Sciatic nerve (tissue), 2 donors: ENCODE measurements at regions not wholly inside any gene's neighbourhood (a gene's known extent, or its start where the extent isn't known, plus 50 kb on each side); places are given as distances from the start of the nearest gene placed in this dataset.

Source experiments
- ATAC-seq: fragments of 200-7000 bp; cut with Tn5 transposase; one replicate; pipeline ENCODE4 v1.9.1; 2020; ENCODE audit warnings: mild to moderate bottlenecking, moderate library complexity
- DNase-seq: peaks from one replicate; pipeline ENCODE4 v3.0.0-alpha.2; 2020; ENCODE audit warnings: low spot score
- intact Hi-C: fragments of 100-400 bp; cut with DNase I; formaldehyde crosslinking; loops from one replicate; pipeline ENCODE4 v1.14.2; 2022
- donor health status: DM: no; HTN: no; CAD: no.
- donor health status: DM: no; HTN: no; CAD: no.

DNA sequence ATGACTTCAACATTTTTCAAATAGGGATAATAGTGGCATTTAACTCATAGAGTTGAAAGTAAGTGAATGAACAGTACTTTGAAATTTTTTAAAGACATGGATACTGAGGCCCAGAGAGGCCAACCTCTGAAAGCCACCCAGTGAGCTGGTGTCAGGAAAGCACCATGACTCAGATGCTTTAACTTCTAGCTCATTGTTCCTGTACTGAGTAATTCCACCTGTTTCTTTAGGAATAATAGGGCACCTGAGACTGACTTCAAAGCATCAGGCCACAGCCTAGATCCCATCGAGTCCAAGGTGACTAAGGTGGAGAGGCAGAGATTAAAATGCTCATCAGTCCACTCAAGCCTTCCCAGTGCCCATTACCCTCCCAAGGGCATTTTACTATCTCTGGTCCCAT lies 491.8 kb upstream of the TENM4 start:
- intact Hi-C loops = no loop called here
- ATAC-seq = no peak

DNA sequence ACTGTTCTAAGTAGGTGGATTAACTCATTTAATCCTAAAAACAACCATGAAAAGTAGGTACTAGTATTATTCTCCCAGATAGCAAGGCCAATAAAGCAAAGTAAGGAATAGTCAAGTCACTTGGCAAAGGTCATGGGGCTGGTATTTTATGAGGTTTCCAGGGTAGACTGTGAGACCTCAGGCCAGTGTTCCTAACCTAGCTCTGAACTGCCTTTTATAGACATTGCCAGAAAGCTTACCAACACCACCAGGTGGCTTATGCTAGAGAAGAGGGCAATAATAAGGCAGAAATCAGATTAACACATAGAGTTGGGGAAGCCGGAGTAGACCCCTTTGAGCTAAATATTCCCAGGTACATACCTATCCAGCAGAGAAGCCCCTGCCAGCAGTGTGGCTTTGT lies 490.9 kb upstream of the TENM4 start:
- intact Hi-C loops = no loop called here
- DNase-seq (no peak), ATAC-seq (no peak)

More for the DNA sequence above, 491.8 kb upstream of the TENM4 start:
- DNase-seq = no peak

DNA sequence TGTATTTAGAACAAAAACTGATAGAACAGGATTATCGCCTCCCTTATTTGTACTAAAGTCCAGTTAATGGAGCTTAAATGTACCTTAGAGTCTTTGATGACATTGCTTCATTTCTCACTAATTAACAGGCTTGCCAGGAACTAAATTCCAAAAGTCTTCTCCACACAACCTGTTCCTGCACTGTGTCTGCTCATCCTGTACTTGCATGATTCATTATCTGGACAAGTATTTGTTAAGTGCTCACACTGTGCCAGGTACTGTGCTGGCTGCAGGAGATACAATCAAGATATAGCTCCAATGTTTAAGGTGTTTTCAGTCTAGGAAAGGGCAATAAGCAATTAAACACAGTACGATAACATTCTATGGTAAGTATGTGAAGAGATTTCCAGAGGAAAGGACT lies 485.9 kb upstream of the TENM4 start:
- ATAC-seq (no peak), DNase-seq (no peak)
- intact Hi-C loops = no loop called here

DNA sequence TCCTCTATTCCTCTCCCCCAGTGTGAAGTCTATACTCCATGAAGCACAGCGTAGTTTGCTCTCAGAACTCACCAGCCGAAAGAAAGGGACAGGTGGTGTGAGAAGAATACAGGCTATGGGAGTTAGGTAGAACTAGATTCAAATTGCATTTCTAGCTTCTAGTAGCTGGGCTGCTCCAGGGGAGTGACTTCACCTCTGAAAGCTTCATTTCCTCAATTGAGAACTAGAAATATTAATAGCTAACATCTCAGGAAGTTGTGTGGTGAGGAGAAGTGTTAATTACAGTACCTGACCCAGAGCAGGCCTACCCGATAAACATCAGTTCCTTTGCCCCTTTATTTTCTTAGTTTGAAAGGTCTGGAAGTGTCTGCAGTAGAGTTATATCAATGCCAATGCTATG lies 484.7 kb upstream of the TENM4 start:
- ATAC-seq (no peak), DNase-seq (no peak)
- intact Hi-C loops = no loop called here

DNA sequence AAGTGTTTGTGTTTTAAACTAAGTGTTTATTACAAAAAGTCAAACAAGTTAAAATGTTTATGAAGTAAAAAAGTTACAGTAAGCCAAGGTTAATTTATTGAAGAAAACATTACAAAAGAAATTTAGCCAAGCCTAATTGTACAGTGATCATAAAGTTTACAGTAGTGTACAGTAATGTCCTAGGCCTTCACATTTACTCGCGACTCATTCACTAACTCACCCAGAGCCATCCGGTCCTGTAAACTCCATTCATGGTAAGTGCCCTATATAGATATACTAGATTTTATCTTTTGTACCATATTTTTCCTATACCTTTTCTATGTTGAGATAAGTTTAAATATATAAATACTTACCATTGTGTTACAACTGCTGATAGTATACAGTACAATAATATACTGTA lies 481.8 kb upstream of the TENM4 start:
- DNase-seq = no peak
- intact Hi-C loops = no loop called here
- ATAC-seq = no peak

DNA sequence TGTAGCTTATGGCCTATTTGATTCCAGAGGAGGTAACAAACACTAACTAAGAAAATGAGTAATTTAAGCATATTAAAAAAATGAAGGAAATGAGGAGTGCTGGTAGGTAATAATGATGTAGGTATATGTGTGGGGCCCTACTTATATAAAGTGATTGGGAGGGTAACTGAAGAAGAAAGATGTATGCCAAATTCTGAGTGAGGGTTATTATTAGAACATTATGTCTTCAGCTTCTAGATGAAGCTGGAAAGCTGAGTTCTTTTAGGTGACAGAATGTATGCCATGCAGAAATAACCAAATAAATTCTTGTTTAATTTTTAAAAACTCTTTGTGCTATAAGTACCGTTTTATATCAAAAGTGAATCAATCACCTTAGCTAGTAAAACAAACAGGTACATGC lies 479.6 kb upstream of the TENM4 start:
- no peak for ATAC-seq
- DNase-seq = no peak
- intact Hi-C loops = no loop called here

DNA sequence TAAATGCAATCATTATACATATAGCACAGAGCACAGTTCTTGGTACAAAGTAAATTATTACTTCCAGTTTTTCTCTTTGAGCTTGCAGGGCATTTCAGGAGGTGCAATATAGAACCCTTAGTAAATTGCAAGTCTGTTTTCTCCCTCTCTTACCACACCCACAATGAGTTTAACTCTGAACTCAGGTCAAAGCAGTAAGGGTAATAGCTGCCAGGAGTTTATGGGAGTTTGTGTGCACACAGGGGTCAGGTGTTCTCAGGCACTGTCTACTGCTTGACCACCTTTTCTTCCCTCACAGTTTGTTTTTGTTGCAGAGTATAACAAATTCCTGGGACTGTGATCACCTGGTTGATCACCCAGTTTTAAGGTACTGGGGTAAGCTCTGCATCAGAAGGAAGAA lies 478.5 kb upstream of the TENM4 start:
- DNase-seq (no peak), ATAC-seq (no peak)
- intact Hi-C loops = no loop called here

DNA sequence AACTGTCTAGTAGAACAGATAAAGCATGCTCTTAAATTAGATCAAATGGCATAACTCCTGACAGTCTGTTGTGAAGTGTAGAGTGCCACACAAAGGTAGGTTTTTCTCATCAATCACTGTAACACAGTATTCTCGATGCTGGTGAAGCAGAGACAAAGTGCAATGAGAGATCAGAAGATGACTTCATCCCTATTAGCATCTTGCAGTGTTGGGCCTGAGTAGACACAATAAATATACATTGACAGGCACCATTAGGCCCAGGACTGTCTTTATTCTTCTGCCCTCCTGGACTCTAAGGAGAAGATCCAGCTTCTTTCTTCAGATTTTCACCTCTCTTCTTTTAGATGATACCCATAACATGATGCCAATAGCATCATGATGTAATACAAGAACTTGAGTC lies 478.0 kb upstream of the TENM4 start:
- ATAC-seq = no peak

DNA sequence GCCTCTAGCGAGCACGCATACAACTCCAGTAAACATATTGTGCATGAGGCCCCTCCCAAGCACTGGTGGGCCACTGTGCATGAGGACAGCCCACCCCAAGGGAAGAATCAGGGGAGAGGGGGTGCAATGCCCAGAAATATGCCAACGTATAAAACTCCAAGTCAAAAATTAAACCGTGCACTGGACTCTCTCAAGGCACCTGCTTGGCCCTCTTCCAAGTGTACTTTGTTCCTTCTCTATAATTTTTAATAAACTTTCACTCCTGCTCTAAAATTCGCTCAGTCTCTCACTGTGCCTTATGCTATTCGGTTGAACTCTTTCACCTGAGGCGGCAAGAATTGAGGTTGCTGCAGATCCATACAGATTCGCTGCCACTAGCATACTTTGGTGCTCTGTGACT lies 465.3 kb upstream of the TENM4 start:
- DNase-seq (no peak), ATAC-seq (no peak)
- intact Hi-C loops = no loop called here

More for the DNA sequence above, 478.0 kb upstream of the TENM4 start:
- intact Hi-C loops = no loop called here
- no peak for DNase-seq

DNA sequence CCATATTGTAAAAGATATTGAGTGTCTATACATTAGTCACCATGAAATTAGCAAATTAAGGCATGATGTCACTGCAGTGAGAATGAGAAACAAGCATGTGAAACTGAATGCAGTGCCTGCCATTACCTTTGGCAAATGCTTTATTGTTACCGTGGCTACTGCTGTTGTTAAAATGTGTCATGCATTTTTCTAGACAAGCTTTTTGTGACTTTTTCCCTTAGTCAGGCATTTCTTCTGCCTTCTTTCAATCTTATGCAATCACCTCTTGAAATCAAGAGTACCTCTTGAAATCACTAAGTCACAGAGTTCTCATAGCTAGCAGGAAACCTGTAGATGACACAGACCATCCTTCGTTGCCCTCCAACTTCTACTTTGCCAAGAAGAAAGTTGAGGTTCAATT lies 461.7 kb upstream of the TENM4 start:
- intact Hi-C loops = no loop called here
- DNase-seq (no peak), ATAC-seq (no peak)

DNA sequence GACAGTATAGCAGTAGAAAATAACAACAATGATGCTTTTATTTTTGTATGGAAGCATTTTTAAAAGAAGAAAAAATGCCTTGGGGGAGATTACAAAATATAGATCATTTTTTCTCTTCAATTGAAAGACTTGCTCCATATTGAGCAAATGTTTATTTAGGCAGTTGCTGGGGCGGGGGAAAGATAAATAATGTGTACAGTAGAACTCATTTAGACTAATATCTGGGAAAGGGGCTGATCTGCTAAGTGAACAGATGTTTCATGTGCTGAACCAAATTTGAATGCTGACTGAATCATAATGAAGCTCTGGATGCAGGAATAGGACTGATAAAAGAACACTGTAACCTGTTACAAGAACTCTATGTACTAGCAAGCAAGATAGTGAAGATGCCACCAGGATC lies 457.1 kb upstream of the TENM4 start:
- DNase-seq (no peak), ATAC-seq (no peak)
- intact Hi-C loops = no loop called here

DNA sequence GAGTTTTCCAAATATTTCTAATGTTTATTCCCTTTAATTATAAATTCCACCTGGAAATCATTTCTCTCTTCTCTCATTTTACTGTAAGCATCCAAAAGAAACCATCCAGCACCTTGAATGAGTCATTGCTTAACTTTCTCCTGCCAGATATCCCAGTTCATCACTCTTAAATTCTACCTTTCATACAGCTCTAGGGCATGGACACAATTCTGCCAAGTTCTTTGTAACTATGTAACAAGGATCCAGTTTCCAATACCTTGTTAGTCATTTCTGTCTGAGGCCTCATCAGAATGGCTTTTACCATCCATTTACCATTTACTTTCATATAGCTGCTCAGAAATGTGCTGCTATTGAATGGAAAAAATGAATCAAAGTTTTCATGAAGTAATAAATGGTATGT lies 455.4 kb upstream of the TENM4 start:
- DNase-seq (no peak), ATAC-seq (no peak)
- intact Hi-C loops = no loop called here

DNA sequence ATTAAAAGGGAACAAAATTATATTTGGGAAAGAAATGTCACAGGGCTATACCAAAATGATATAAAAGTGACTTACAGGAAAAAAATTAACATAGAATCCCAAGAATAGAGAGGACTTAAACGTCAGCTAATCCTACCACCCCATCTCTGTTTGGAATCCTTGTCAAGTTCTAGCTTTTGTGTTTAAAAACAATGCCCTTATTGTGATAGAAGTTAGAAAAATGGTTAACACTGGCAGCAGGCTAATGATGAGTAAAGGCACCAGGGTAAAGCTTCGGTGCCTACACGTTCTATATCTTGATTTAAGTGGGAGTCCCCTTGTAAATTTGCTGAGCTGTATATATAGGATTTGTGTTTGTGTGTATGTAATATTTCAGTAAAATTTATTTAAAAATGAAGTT lies 453.3 kb upstream of the TENM4 start:
- no peak for DNase-seq
- intact Hi-C loops = no loop called here
- ATAC-seq = no peak

DNA sequence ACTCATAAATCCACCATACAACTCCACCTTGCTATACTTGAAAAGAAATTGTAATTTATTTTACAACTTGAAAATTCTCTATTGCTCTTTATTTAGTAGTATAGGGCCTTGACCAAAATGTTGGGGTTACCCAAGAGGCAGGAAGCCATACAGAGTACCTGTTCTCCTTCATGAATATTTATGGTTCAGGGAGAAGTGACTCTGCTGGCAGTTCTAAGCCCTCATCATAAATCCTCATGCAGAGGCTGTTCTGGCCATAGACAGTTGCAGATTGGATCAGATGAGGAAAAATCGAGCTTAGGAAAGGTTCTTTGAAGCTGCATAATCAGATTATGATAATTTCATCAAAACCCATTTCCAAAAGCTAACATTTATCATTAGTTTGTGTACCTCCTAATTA lies 449.4 kb upstream of the TENM4 start:
- intact Hi-C loops = no loop called here
- ATAC-seq = no peak

DNA sequence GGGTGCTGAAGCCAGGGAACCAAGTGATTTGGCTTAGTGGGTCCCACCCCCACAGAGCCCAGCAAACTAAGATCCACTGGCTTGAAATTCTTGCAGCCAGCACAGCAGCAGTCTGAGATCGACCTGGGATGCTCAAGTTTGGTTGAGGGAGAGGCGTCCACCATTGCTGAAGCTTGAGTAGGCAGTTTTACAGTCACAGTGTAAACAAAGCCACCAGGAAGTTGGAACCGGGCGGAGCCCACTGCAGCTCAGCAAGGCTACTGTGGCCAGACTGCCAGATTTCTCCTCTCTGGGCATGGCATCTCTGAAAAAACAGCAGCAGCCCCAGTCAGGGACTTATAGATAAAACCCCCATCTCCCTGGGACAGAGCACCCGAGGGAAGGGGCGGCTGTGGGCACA lies 424.1 kb upstream of the TENM4 start:
- DNase-seq (no peak), ATAC-seq (no peak)
- intact Hi-C loops = no loop called here

More for the DNA sequence above, 449.4 kb upstream of the TENM4 start:
- DNase-seq = no peak

DNA sequence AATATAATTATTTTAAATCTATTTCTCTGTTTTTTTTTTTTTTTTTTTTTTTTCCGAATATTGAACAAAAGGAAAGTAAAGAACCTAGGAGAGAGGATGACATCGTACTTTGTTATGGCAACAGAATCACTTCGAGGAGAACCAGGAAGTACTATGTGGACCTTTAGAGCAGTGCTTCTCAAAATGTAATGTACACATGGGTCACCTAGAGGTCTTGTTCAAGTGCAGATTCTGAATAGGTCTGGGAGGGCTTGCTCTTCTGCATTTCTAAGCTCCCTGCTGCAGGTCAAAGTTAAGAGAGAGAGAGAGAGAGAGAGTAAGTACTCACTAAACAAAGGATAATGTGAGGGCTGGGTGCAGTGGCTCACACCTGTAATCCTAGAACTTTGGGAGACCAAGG lies 419.5 kb upstream of the TENM4 start:
- intact Hi-C loops = no loop called here
- no peak for ATAC-seq
- DNase-seq = no peak

DNA sequence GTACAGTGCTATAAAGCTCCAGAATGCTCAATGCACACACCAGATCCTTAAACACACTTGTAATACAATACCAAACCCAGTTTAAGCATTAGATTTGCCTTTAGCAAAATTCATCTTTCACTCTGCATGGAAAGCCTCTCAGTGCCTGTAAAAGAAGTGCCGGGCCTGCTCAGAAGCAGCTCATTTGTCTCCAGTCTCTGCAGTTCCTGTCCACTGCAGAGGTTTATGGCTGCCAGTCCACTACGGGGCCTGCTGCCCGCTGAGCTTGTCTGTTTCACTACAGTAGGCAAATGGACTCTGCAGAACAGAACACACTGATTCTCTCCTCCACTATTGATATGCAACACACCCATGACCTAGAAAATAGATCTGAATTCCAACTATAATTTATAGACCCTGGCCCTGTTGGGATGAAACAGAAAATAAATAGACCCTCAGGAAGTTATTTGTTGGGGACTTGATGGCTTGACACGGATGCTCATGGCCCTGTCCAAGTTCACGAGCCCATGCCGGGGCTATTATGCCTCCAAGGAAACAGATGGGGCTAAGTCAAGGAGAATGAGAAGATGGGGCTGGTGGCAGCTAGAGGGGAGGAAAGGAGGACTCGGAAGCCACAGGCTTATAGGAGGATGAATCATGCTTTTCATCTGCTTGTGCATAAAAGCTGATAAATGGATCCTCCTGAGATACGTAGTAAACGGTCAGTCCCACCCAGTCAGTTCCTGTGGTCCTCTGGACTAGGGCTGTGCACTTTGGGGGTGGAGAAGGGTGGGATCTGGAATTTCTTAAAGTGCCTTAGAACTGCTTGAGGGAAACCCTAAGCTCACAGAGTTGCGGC lies 416.8 kb upstream of the TENM4 start:
- ATAC-seq = no peak
- DNase-seq = no peak
- intact Hi-C loops = no loop called here

DNA sequence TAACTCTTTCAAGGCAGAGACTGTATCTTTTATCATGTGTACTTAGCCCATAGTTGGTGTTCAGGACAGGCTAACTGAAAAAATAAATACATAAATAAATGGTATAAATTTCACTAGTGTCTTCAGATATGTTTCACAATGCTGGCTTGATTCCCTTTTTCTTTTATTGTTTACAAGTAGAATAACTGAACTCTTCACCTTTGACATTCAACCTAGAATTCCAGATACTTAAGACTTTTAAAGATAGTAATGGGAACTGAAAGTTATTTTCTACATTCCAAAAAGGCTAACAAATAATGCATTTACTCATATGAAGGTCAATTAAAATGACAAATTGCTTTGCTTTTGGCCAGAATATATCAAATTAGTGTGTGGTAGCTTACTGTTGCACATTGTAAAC lies 411.3 kb upstream of the TENM4 start:
- ATAC-seq = no peak
- intact Hi-C loops = no loop called here
- no peak for DNase-seq

DNA sequence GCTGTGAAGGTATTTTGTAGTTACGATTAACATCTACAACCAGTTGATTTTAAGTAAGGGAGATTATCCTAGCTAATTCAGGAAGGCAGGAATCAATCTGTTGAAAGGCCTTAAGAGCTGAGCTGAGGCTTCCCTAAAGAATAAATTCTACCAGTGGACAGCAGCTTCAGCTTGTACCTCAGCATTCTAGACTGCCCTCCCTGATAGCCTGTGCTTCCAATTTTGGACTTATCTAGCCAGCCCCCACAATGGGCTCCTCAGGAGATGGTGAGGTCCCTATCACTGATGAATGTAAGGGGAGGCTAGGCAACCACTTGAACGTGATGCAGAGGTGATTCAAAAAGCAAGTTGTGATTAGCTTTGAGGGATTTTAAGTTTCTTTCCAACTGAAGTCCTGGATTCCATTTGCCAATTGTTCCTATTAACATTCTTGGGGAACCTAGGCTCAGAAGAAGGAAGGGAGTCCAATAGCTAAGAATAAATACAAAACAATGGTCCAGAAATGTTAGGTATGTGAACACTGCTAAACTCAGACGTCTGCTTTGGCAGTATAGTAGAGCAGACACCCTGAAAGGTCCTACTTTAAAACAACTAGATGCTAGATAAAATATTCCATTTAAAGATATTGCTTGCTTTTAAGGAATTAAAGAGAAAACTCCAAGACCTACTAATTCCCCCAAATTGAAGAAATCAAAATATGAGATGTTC lies 404.3 kb upstream of the TENM4 start:
- intact Hi-C loops = no loop called here
- ATAC-seq (no peak), DNase-seq (no peak)

DNA sequence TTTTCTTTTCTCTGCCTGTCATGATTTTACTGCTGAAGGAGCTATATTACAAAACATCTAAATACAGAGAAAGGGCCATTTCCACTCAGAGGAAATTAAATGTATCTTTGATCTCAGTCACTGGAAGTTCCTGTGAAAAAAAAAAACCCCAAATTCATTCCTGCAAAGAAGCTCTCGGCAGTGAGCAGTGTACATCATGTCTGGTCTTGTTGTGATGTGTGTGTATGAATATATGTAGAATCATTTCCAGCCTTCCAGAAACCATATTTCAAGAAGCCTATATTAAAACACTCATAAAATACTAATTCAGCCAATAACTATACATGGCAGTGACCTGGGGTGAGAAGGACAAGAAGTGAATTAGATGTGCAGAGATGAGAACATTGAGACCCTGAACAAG lies 393.2 kb upstream of the TENM4 start:
- no peak for DNase-seq
- intact Hi-C loops = no loop called here
- ATAC-seq = no peak

DNA sequence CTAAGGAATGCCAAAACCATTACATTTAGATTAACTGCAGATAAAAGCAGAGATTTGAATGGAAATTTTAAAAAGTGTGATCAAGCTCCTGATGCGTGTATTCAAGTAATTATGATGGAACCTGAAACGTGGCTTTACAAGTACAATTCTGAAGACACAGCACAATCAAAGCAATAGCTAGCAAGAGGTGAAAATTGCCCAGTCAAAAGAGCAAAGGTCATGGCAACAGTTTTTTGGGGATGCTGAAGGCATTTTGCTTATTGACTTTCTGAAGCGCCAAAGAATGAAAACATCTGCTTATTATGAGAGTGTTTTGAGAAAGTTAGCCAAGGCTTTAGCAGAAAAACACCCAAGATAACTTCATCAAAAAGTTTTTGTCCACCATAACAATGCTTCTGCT lies 389.6 kb upstream of the TENM4 start:
- no peak for DNase-seq
- intact Hi-C loops = no loop called here
- ATAC-seq = no peak
